ENCODE measurements at regions not wholly inside any gene's neighbourhood (a gene's known extent, or its start where the extent isn't known, plus 50 kb on each side); places are given as distances from the start of the nearest gene placed in this dataset.
"Not testable (repeated sequence)": the region's sequence is repeated elsewhere in the genome, so short reads cannot be mapped to it uniquely, and the experiment has no call there.

- Histone ChIP-seq H3K27me3 (no peaks in the 10 kb centered on the region), H3K4me1 (no peaks in the 10 kb centered on the region), H3K9me3 (no peaks in the 10 kb centered on the region), H3K36me3 (ENCODE audit: low read depth, missing control alignments) (no peaks in the 10 kb centered on the region), H3K4me3 (no peak overlapping the region), H3K27ac (no peak overlapping the region)
- no peak for DNase-seq
- 63 to 64% methylated on average over 1 of the region's 1 CpG for WGBS, 2 donors
- TF ChIP-seq CTCF (IDR thresholded peaks at IDR 0.05) = no peak
- no peak for TF ChIP-seq POLR2A (IDR thresholded peaks at IDR 0.05)
- intact Hi-C loops (cut with DNase I; ENCODE audit: low total_unique reads) = no loop called here
Observed at GRCh38 chr13:68550330-68550729, 1320.2 kb upstream of the PCDH9 start.

- H3K9me3 ChIP-seq = no peaks in the 10 kb centered on the region
- DNase-seq = no peak
- no peaks in the 10 kb centered on the region for H3K4me1 ChIP-seq
- WGBS, 2 donors = 64 to 65% methylated on average over 2 of the region's 2 CpGs
- no peak for TF ChIP-seq CTCF (IDR thresholded peaks at IDR 0.05)
- TF ChIP-seq POLR2A (IDR thresholded peaks at IDR 0.05) = no peak
- H3K4me3 ChIP-seq = no peak overlapping the region
- H3K36me3 ChIP-seq (ENCODE audit: low read depth, missing control alignments) = no peaks in the 10 kb centered on the region
- intact Hi-C loops (cut with DNase I; ENCODE audit: low total_unique reads) = no loop called here
- no peak overlapping the region for H3K27ac ChIP-seq
- no peaks in the 10 kb centered on the region for H3K27me3 ChIP-seq
Observed at GRCh38 chr13:68540244-68540643, 1310.1 kb upstream of the PCDH9 start.

- Histone ChIP-seq H3K4me3 (no peak overlapping the region), H3K36me3 (ENCODE audit: low read depth, missing control alignments) (no peaks in the 10 kb centered on the region), H3K4me1 (no peaks in the 10 kb centered on the region), H3K27me3 (no peaks in the 10 kb centered on the region), H3K27ac (no peak overlapping the region), H3K9me3 (no peaks in the 10 kb centered on the region)
- intact Hi-C loops (cut with DNase I; ENCODE audit: low total_unique reads) = no loop called here
- WGBS, 2 donors = 92 to 98% methylated on average over 1 of the region's 1 CpG
- DNase-seq = no peak
- TF ChIP-seq POLR2A (IDR thresholded peaks at IDR 0.05) (no peak), CTCF (IDR thresholded peaks at IDR 0.05) (no peak)
Observed at GRCh38 chr13:68535329-68535728, 1305.2 kb upstream of the PCDH9 start.

GRCh38 chr13:68527167-68527566 is 1297.0 kb upstream of the PCDH9 start:
- H3K4me1 ChIP-seq; H3K27ac ChIP-seq; H3K9me3 ChIP-seq; intact Hi-C loops (cut with DNase I; ENCODE audit: low total_unique reads); H3K36me3 ChIP-seq (ENCODE audit: low read depth, missing control alignments); H3K27me3 ChIP-seq; DNase-seq; H3K4me3 ChIP-seq: not testable (repeated sequence)
- 87 to 90% methylated on average over 1 of the region's 1 CpG for WGBS, 2 donors

- no peaks in the 10 kb centered on the region for H3K36me3 ChIP-seq (ENCODE audit: low read depth, missing control alignments)
- 66 to 86% methylated on average over 16 to 30 of the region's 30 CpGs for WGBS, 2 donors
- no peak overlapping the region for H3K27ac ChIP-seq
- no peaks in the 10 kb centered on the region for H3K27me3 ChIP-seq
- TF ChIP-seq POLR2A (IDR thresholded peaks at IDR 0.05) (no peak), CTCF (IDR thresholded peaks at IDR 0.05) (no peak)
- intact Hi-C loops (cut with DNase I; ENCODE audit: low total_unique reads) = no loop called here
- H3K4me1 ChIP-seq = no peaks in the 10 kb centered on the region
- DNase-seq = no peak
- H3K4me3 ChIP-seq = no peak overlapping the region
- H3K9me3 ChIP-seq = no peaks in the 10 kb centered on the region
Observed at GRCh38 chr13:68523838-68524424, 1293.8 kb upstream of the PCDH9 start.
